Transverse colon (tissue), 4 donors: ENCODE measurements at regions not wholly inside any gene's neighbourhood (a gene's known extent, or its start where the extent isn't known, plus 50 kb on each side); places are given as distances from the start of the nearest gene placed in this dataset.

Experiments
- DNase-seq: peaks from one replicate; pipeline ENCODE4 v3.0.0-alpha.2; 2019
- H3K27ac ChIP-seq, 4 donors: fragments of 200-600 bp; sonication (generic); 2 replicates each; pipeline ENCODE4 v1.5.1; 2016 to 2018; ENCODE audit warnings: inconsistent platforms in 4 of 4
- H3K27me3 ChIP-seq: fragments of 200-600 bp; sonication (generic); 2 replicates; pipeline ENCODE4 v1.5.1; 2017; ENCODE audit warnings: inconsistent platforms
- H3K36me3 ChIP-seq, 4 donors: fragments of 200-600 bp; sonication (generic); 2 replicates each; pipeline ENCODE4 v1.5.1; 2017 to 2019; ENCODE audit warnings: inconsistent platforms in 4 of 4
- H3K4me1 ChIP-seq, 4 donors: fragments of 200-600 bp; sonication (generic); 2 replicates each; pipeline ENCODE4 v1.5.1; 2017 to 2020; ENCODE audit warnings: inconsistent platforms in 4 of 4
- H3K4me3 ChIP-seq, 4 donors: fragments of 200-600 bp; sonication (generic); 1 replicate in 1 of 4; 2 replicates in 3 of 4; pipeline versions ENCODE4 v1.5.1 to v1.6.1; 2017 to 2019; ENCODE audit warnings: inconsistent platforms in 4 of 4
- H3K9me3 ChIP-seq, 2 donors: fragments of 200-600 bp; sonication (generic); 2 replicates each; pipeline ENCODE4 v1.5.1; 2017 to 2019; ENCODE audit warnings: inconsistent platforms in 2 of 2
- EP300 ChIP-seq: sonication (generic); formaldehyde crosslinking; IDR thresholded peaks from one replicate; pipeline ENCODE4 v1.6.1; 2017; ENCODE audit warnings: antibody characterized with exemption, low read depth
- POLR2A ChIP-seq: fragments of 450-650 bp; IDR thresholded peaks from one replicate; pipeline ENCODE4 v1.6.1; 2016; ENCODE audit warnings: antibody characterized with exemption, mild to moderate bottlenecking, moderate library complexity
- POLR2AphosphoS5 ChIP-seq, 3 donors: sonication (generic); formaldehyde crosslinking; IDR thresholded peaks; one replicate each; pipeline ENCODE4 v1.6.1; 2016; ENCODE audit warnings: antibody characterized with exemption in 3 of 3
- WGBS, 2 donors: methylation state at CpG; one replicate each; pipeline ENCODE4 v1.1.5; 2018; ENCODE audit warnings: low coverage in 1 of 2; 5-methylcytosine and 5-hydroxymethylcytosine counted together
- in situ Hi-C, 4 donors: fragments of 200-750 bp; cut with MboI; loops; one replicate each; pipeline versions ENCODE4 v1.15.0 to v1.15.1; 2017; ENCODE audit warnings: low sequenced_read_pairs in 3 of 4, low pct_ligation_motif_present in 1 of 4, low pct_unique_long_range_greater_than_20kb in 1 of 4
- intact Hi-C: fragments of 100-400 bp; cut with DNase I; formaldehyde crosslinking; loops from one replicate; pipeline ENCODE4 v1.15.1; 2023; ENCODE audit warnings: low total_unique reads
- TF ChIP-seq, protein P1 (sequence below), 5 experiments: fragments of 200-600 bp in 3 of 5; fragments of 450-650 bp in 2 of 5; sonication (generic) in 3 of 5; IDR thresholded peaks; 1 replicate in 2 of 5; 2 replicates in 3 of 5; pipeline ENCODE4 v1.5.1; 2016 to 2017; ENCODE audit warnings: antibody characterized with exemption in 5 of 5, inconsistent platforms in 3 of 5, mild to moderate bottlenecking in 2 of 5, moderate library complexity in 1 of 5

DNA sequence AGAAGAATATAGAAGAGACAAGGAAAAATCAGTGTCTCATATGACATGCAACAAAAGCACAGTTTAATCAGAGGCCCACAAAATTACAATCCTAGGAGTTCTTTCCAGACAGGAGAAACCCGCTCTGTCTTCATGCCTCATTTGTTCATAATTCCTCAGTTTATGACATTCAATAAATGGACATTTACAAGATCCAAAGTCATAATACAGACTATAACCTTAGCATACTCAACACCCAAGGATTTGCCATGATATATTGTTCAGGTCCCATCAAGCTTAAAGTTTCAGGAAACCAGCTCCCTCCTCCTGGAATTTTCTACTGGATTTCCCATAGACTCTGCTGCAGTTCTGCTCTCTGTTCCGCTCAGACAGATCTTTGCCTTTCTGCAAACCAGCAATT is 56.4 kb upstream of the POMP start:
- Histone ChIP-seq H3K4me1 (no peaks in the 10 kb centered on the region), H3K9me3 (no peaks in the 10 kb centered on the region), H3K36me3 (no peaks in the 10 kb centered on the region), H3K27me3 (peaks cover 3% of the 10 kb centered on the region), H3K27ac (no peak overlapping the region), H3K4me3 (no peak overlapping the region)
- intact Hi-C loops (no loop called here), in situ Hi-C loops (no loop called here)
- DNase-seq, result no peak
- TF ChIP-seq POLR2A, result no peak
- TF ChIP-seq, protein P1, sequence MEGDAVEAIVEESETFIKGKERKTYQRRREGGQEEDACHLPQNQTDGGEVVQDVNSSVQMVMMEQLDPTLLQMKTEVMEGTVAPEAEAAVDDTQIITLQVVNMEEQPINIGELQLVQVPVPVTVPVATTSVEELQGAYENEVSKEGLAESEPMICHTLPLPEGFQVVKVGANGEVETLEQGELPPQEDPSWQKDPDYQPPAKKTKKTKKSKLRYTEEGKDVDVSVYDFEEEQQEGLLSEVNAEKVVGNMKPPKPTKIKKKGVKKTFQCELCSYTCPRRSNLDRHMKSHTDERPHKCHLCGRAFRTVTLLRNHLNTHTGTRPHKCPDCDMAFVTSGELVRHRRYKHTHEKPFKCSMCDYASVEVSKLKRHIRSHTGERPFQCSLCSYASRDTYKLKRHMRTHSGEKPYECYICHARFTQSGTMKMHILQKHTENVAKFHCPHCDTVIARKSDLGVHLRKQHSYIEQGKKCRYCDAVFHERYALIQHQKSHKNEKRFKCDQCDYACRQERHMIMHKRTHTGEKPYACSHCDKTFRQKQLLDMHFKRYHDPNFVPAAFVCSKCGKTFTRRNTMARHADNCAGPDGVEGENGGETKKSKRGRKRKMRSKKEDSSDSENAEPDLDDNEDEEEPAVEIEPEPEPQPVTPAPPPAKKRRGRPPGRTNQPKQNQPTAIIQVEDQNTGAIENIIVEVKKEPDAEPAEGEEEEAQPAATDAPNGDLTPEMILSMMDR (IDR thresholded peaks at IDR 0.05), result no peak
- no peak for TF ChIP-seq POLR2AphosphoS5 (IDR thresholded peaks at IDR 0.05)
- no peak for TF ChIP-seq EP300
- 70 to 81% methylated on average over 1 to 2 of the region's 2 CpGs for WGBS, 2 donors

DNA sequence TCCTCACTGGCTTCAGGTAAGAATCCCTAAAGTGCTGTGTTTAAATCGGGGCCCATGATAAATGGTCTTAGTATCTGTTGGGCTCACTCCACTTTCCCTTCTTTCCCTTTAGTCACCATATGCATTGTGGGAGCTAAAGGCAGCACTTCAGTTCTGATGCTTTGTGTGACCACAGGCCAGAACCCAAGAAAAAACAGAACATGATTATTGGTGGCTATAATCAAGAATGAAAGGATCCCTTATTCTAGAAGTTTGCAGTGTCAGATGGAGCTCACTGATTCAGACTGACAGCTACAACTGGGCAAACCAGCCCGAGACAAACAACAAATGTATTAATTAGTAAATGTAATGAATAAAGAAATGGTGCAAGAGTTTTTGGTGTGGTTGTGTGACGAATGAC is 57.3 kb upstream of the POMP start:
- no peaks in the 10 kb centered on the region for H3K36me3 ChIP-seq
- intact Hi-C loops, result no loop called here
- no peak for DNase-seq
- TF ChIP-seq POLR2AphosphoS5 (IDR thresholded peaks at IDR 0.05), result no peak
- TF ChIP-seq, protein P1 (IDR thresholded peaks at IDR 0.05), result no peak
- TF ChIP-seq POLR2A, result no peak
- TF ChIP-seq EP300, result no peak
- peaks cover 3% of the 10 kb centered on the region for H3K27me3 ChIP-seq
- 82 to 85% methylated on average over 2 to 3 of the region's 3 CpGs for WGBS, 2 donors
- no peaks in the 10 kb centered on the region for H3K9me3 ChIP-seq
- no peaks in the 10 kb centered on the region for H3K4me1 ChIP-seq
- in situ Hi-C loops, result no loop called here
- no peak overlapping the region for H3K27ac ChIP-seq
- no peak overlapping the region for H3K4me3 ChIP-seq

DNA sequence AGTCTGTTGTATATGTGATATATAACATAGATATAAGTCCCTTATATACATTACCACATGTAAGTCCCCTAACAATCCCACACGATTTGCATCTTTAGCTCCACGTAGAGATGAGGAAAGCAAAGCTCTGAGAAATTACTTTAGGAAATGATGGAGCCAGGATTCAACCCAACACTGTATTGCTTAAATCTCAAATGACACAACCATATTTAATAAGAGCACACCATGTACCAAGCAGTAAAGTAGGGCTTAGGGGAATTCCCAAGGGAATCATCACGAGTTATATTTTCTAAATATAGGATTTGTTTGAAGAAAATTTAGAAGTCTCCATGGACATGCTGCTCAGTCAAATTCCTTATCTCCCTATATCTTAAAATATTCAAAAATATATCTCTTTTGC is 61.3 kb upstream of the POMP start:
- Histone ChIP-seq H3K4me3 (no peak overlapping the region), H3K9me3 (no peaks in the 10 kb centered on the region), H3K27ac (no peak overlapping the region), H3K4me1 (no peaks in the 10 kb centered on the region), H3K36me3 (no peaks in the 10 kb centered on the region), H3K27me3 (no peaks in the 10 kb centered on the region)
- TF ChIP-seq POLR2A (no peak), POLR2AphosphoS5 (IDR thresholded peaks at IDR 0.05) (no peak), EP300 (no peak)
- TF ChIP-seq, protein P1 (IDR thresholded peaks at IDR 0.05), result no peak
- in situ Hi-C loops (no loop called here), intact Hi-C loops (no loop called here)
- DNase-seq, result no peak
- WGBS, 2 donors, result 56 to 72% methylated on average over 3 of the region's 3 CpGs

DNA sequence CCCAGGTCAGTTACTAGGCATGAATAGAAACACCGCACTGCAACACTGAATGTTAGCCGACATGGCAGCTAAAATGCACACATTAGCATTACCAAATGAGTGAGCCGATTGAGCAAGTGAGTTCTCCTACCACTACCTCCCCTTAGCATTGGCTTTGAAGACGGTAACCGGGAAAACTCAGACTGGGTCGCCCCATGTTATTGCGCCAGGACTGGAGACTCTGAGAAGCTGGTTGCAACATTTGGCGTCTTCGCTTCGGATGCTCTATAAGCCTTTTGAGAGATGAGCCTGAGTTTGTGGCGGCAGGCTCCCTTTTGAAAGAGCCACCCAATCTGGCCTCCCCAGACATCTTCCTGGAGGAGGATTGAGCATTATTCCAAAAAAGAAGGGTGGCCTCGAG is 68.5 kb upstream of the POMP start:
- Histone ChIP-seq H3K27me3 (no peaks in the 10 kb centered on the region), H3K4me3 (no peak overlapping the region), H3K27ac (no peak overlapping the region), H3K4me1 (no peaks in the 10 kb centered on the region), H3K9me3 (no peaks in the 10 kb centered on the region), H3K36me3 (no peaks in the 10 kb centered on the region)
- in situ Hi-C loops (no loop called here), intact Hi-C loops (no loop called here)
- WGBS, 2 donors, result 80 to 92% methylated on average over 1 to 12 of the region's 12 CpGs
- TF ChIP-seq POLR2A (no peak), EP300 (no peak), POLR2AphosphoS5 (IDR thresholded peaks at IDR 0.05) (no peak)
- TF ChIP-seq, protein P1 (IDR thresholded peaks at IDR 0.05), result no peak
- no peak for DNase-seq
